H1 (cell line): ENCODE measurements at regions not wholly inside any gene's neighbourhood (a gene's known extent, or its start where the extent isn't known, plus 50 kb on each side); places are given as distances from the start of the nearest gene placed in this dataset.

Experiments
- CTCF ChIA-PET: fragments of 300-600 bp; sonication (Branson Sonifier 250); formaldehyde crosslinking; loops from one replicate; lab custom pipeline; 2021; ENCODE audit not compliant: partially characterized antibody; lab: Charles Lee
- POLR2A ChIA-PET: fragments of 300-600 bp; sonication (Branson Sonifier 250); formaldehyde crosslinking; loops from one replicate; lab custom pipeline; 2021; ENCODE audit warnings: inconsistent platforms; ENCODE audit not compliant: partially characterized antibody; lab: Charles Lee
- DNase-seq, 2 experiments: peaks; one replicate each; pipeline versions ENCODE4 v3.0.0 to v3.0.0-alpha.2; 2010 to 2022; ENCODE audit warnings: low spot score in 2 of 2, low read depth in 1 of 2, mixed read lengths in 1 of 2
- FAIRE-seq: peaks from 2 replicates; lab custom pipeline; 2011; peaks lifted over from hg19 to GRCh38; lab: Jason Lieb, UNC
- H2AFZ ChIP-seq: 2 replicates; pipeline ENCODE4 v1.8.1; 2012; ENCODE audit warnings: low read length, inconsistent platforms
- H2AK5ac ChIP-seq: 2 replicates; pipeline ENCODE4 v1.6.1; 2013; ENCODE audit warnings: low read depth, low read length
- H2BK120ac ChIP-seq: replicated peaks from 2 replicates; pipeline ENCODE3; 2013; ENCODE audit warnings: low read depth, low read length, inconsistent platforms
- H2BK12ac ChIP-seq: 2 replicates; pipeline ENCODE4 v1.6.1; 2013; ENCODE audit warnings: low read depth, low read length
- H2BK15ac ChIP-seq: 2 replicates; pipeline ENCODE4 v1.6.1; 2013; ENCODE audit warnings: low read length
- H2BK20ac ChIP-seq: 2 replicates; pipeline ENCODE4 v1.6.1; 2013; ENCODE audit warnings: low read length
- H2BK5ac ChIP-seq: 2 replicates; pipeline ENCODE4 v1.6.1; 2013; ENCODE audit warnings: low read depth, low read length
- H3K14ac ChIP-seq: 2 replicates; pipeline ENCODE4 v1.6.1; 2013; ENCODE audit warnings: inconsistent platforms; ENCODE audit not compliant: insufficient read length
- H3K18ac ChIP-seq: 2 replicates; pipeline ENCODE4 v1.6.1; 2013; ENCODE audit warnings: low read length; ENCODE audit errors: extremely low read depth
- H3K23ac ChIP-seq: 2 replicates; pipeline ENCODE4 v1.6.1; 2013; ENCODE audit warnings: inconsistent platforms; ENCODE audit not compliant: insufficient read length
- H3K23me2 ChIP-seq: 2 replicates; pipeline ENCODE4 v1.6.1; 2013; ENCODE audit warnings: low read depth, low read length
- H3K27ac ChIP-seq: 2 replicates; pipeline ENCODE4 v1.6.1; 2011; ENCODE audit warnings: low read depth, low read length, inconsistent platforms
- H3K27me3 ChIP-seq, 4 experiments: replicated peaks in 1 of 4; 1 replicate in 1 of 4; 2 replicates in 3 of 4; pipeline versions ENCODE4 v1.6.1 to v1.8.1; 2011 to 2013; ENCODE audit warnings: low read length in 3 of 4, mild to moderate bottlenecking in 3 of 4, inconsistent platforms in 2 of 4, mixed read lengths in 2 of 4, moderate library complexity in 1 of 4; ENCODE audit not compliant: control insufficient read depth in 3 of 4, insufficient read depth in 3 of 4; ENCODE audit errors: extremely low read depth in 1 of 4
- H3K36me3 ChIP-seq, 4 experiments: 2 replicates each; pipeline versions ENCODE4 v1.6.1 to v1.8.1; 2011 to 2013; ENCODE audit warnings: mild to moderate bottlenecking in 4 of 4, low read length in 3 of 4, moderate library complexity in 2 of 4, control low read depth in 1 of 4, inconsistent platforms in 1 of 4; ENCODE audit not compliant: insufficient read depth in 4 of 4, control insufficient read depth in 2 of 4
- H3K4ac ChIP-seq: replicated peaks from 2 replicates; pipeline ENCODE3; 2013; ENCODE audit warnings: low read length, low read depth, mixed read lengths, inconsistent platforms; ENCODE audit not compliant: insufficient read length
- H3K4me1 ChIP-seq, 4 experiments: replicated peaks in 1 of 4; 1 replicate in 1 of 4; 2 replicates in 3 of 4; pipeline versions ENCODE4 v1.6.1 to v1.8.1; 2011 to 2013; ENCODE audit warnings: low read length in 3 of 4, inconsistent platforms in 2 of 4, mixed read lengths in 1 of 4; ENCODE audit not compliant: insufficient read depth in 4 of 4, control insufficient read depth in 3 of 4
- H3K4me2 ChIP-seq, 2 experiments: 2 replicates each; pipeline versions ENCODE4 v1.6.1 to v1.8.1; 2011 to 2013; ENCODE audit warnings: low read depth in 2 of 2, low read length in 2 of 2, control low read depth in 1 of 2, inconsistent platforms in 1 of 2, mild to moderate bottlenecking in 1 of 2; ENCODE audit not compliant: insufficient read depth in 1 of 2
- H3K4me3 ChIP-seq, 4 experiments: fragments of 200-600, 300-600 bp in 1 of 4; sonication (generic), shearing (Covaris generic), sonication (Bioruptor Twin) in 1 of 4; 2 replicates each; pipeline versions ENCODE4 v1.5.1 to v1.8.1; 2011 to 2016; ENCODE audit warnings: low read length in 4 of 4, low read depth in 3 of 4, control low read depth in 2 of 4, inconsistent platforms in 2 of 4, mild to moderate bottlenecking in 2 of 4, mixed read lengths in 1 of 4, moderate library complexity in 1 of 4; ENCODE audit not compliant: insufficient read depth in 2 of 4; ENCODE audit errors: extremely low read depth in 1 of 4
- H3K56ac ChIP-seq: replicated peaks from 2 replicates; pipeline ENCODE3; 2013; ENCODE audit warnings: low read depth, mild to moderate bottlenecking, mixed read lengths, low read length, inconsistent platforms; ENCODE audit not compliant: insufficient read length
- H3K79me1 ChIP-seq: 2 replicates; pipeline ENCODE4 v1.6.1; 2013; ENCODE audit warnings: low read depth, low read length, control low read depth
- H3K79me2 ChIP-seq, 2 experiments: 2 replicates each; pipeline versions ENCODE4 v1.6.1 to v1.8.1; 2012 to 2013; ENCODE audit warnings: low read length in 2 of 2, mild to moderate bottlenecking in 2 of 2, inconsistent platforms in 1 of 2; ENCODE audit not compliant: insufficient read depth in 2 of 2, control insufficient read depth in 1 of 2
- H3K9ac ChIP-seq, 4 experiments: replicated peaks in 1 of 4; 1 replicate in 1 of 4; 2 replicates in 3 of 4; pipeline versions ENCODE4 v1.6.1 to v1.8.1; 2011 to 2013; ENCODE audit warnings: low read depth in 3 of 4, low read length in 3 of 4, control low read depth in 2 of 4, mild to moderate bottlenecking in 2 of 4, moderate library complexity in 2 of 4, inconsistent platforms in 1 of 4; ENCODE audit errors: extremely low read depth in 1 of 4
- H3K9me3 ChIP-seq, 2 experiments: 2 replicates each; pipeline versions ENCODE4 v1.6.1 to v1.8.1; 2012 to 2013; ENCODE audit warnings: mild to moderate bottlenecking in 2 of 2, moderate library complexity in 2 of 2, control low read depth in 1 of 2, inconsistent platforms in 1 of 2, low read depth in 1 of 2, low read length in 1 of 2, mixed read lengths in 1 of 2; ENCODE audit not compliant: insufficient read depth in 2 of 2
- H4K20me1 ChIP-seq, 2 experiments: replicated peaks in 1 of 2; 2 replicates each; pipeline versions ENCODE3 to v1.8.1; 2011 to 2013; ENCODE audit warnings: inconsistent platforms in 2 of 2, low read length in 2 of 2, mild to moderate bottlenecking in 1 of 2; ENCODE audit not compliant: insufficient read depth in 2 of 2, control insufficient read depth in 1 of 2
- H4K5ac ChIP-seq: 2 replicates; pipeline ENCODE4 v1.6.1; 2013; ENCODE audit warnings: low read length, low read depth, mixed read lengths, inconsistent platforms; ENCODE audit not compliant: insufficient read length
- H4K8ac ChIP-seq: 2 replicates; pipeline ENCODE4 v1.8.0; 2013; ENCODE audit warnings: mild to moderate bottlenecking, moderate library complexity, low read length, inconsistent platforms; ENCODE audit not compliant: insufficient read depth; ENCODE audit errors: extremely low read depth
- H4K91ac ChIP-seq: replicated peaks from 2 replicates; pipeline ENCODE3; 2013; ENCODE audit warnings: low read length, mixed read lengths, inconsistent platforms; ENCODE audit not compliant: insufficient read length
- BCL11A ChIP-seq, 2 experiments: IDR thresholded peaks; one replicate each; pipeline ENCODE4 v1.6.1; 2011; ENCODE audit warnings: low read depth in 2 of 2, low read length in 2 of 2, mild to moderate bottlenecking in 2 of 2
- CBX5 ChIP-seq: fragments of 300-800, 300-1000 bp; sonication (generic); IDR thresholded peaks from 2 replicates; pipeline ENCODE4 v1.7.1; 2016; ENCODE audit warnings: antibody characterized with exemption, low read length, low read depth
- CREB1 ChIP-seq: IDR thresholded peaks from 2 replicates; pipeline ENCODE4 v1.6.1; 2012; ENCODE audit warnings: inconsistent platforms
- GTF2F1 ChIP-seq: IDR thresholded peaks from 2 replicates; pipeline ENCODE4 v1.6.1; 2012; ENCODE audit warnings: low read depth, low read length, improper control_type of control experiment, borderline replicate concordance
- HDAC2 ChIP-seq, 2 experiments: fragments of 300-600 bp in 1 of 2; sonication (generic) in 1 of 2; IDR thresholded peaks; 2 replicates each; pipeline ENCODE4 v1.6.1; 2011 to 2012; ENCODE audit warnings: low read depth in 2 of 2, low read length in 2 of 2, mild to moderate bottlenecking in 2 of 2, moderate library complexity in 2 of 2, borderline replicate concordance in 1 of 2, inconsistent platforms in 1 of 2
- KDM5A ChIP-seq: fragments of 200-600 bp; IDR thresholded peaks from 2 replicates; pipeline ENCODE4 v1.7.1; 2012; ENCODE audit warnings: mild to moderate bottlenecking, low read length, inconsistent platforms, mixed read lengths
- POLR2A ChIP-seq, 2 experiments: IDR thresholded peaks; 1 replicate in 1 of 2; 2 replicates in 1 of 2; pipeline ENCODE4 v1.6.1; 2011; ENCODE audit warnings: low read depth in 2 of 2, low read length in 2 of 2, mild to moderate bottlenecking in 2 of 2; ENCODE audit errors: control extremely low read depth in 1 of 2
- RXRA ChIP-seq: IDR thresholded peaks from 2 replicates; pipeline ENCODE4 v1.6.1; 2011; ENCODE audit warnings: low read depth, mild to moderate bottlenecking, low read length, moderate library complexity; ENCODE audit not compliant: insufficient read depth
- SIX5 ChIP-seq: IDR thresholded peaks from 2 replicates; pipeline ENCODE4 v1.6.1; 2011; ENCODE audit warnings: mild to moderate bottlenecking, low read depth, low read length
- SP1 ChIP-seq: IDR thresholded peaks from 2 replicates; pipeline ENCODE4 v1.6.1; 2011; ENCODE audit warnings: low read depth, low read length
- TAF1 ChIP-seq: IDR thresholded peaks from 2 replicates; pipeline ENCODE4 v1.6.1; 2011; ENCODE audit warnings: mild to moderate bottlenecking, low read depth, low read length
- ZNF274 ChIP-seq: IDR thresholded peaks from 2 replicates; pipeline ENCODE4 v1.7.0; 2012; ENCODE audit warnings: low read length, borderline replicate concordance; ENCODE audit errors: extremely low read depth
- WGBS, 2 experiments: shearing (Covaris generic) in 1 of 2; methylation state at CpG; one replicate each; pipeline versions ENCODE4 v1.1.6 to v1.1.7; 2013 to 2015; ENCODE audit warnings: low lambda C conversion rate in 2 of 2, mixed read lengths in 2 of 2, inconsistent platforms in 1 of 2, low coverage in 1 of 2, missing lambda C conversion rate in 1 of 2; ENCODE audit not compliant: insufficient replicate concordance in 2 of 2, insufficient coverage in 1 of 2, insufficient read length in 1 of 2; ENCODE audit errors: extremely low coverage in 1 of 2, missing lambda C conversion rate in 1 of 2; 5-methylcytosine and 5-hydroxymethylcytosine counted together
- TF ChIP-seq, protein P1 (sequence below), 3 experiments: IDR thresholded peaks; 1 replicate in 2 of 3; 2 replicates in 1 of 3; pipeline versions ENCODE4 v1.5.1 to v1.6.1; 2011; ENCODE audit warnings: low read length in 3 of 3, mild to moderate bottlenecking in 3 of 3, inconsistent platforms in 2 of 3, low read depth in 1 of 3, moderate library complexity in 1 of 3; ENCODE audit not compliant: insufficient read depth in 1 of 3; ENCODE audit errors: control extremely low read depth in 1 of 3

DNA sequence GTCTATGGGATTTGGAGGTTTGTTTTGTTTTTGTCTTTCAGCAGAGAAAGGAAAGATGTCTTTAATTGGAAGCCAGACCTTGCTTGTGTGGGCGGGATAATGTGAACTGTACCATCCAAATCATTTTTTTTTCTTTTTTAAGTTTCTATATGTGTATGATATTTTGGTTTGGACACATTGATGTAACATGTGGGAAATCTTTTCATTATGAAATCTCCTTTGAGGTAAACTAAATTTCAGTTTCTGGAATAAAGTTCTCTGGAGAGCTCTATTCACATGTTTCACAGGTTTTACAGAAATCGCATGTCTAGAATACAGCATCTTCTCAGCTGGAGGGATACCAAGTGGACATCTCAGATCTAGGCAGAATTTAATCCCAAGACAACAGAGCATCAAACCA, 451.5 kb upstream of the MDFIC2 start:
- Histone ChIP-seq H2BK20ac (no peak overlapping the region), H3K18ac (no peak overlapping the region), H3K23ac (no peak overlapping the region), H3K4me1 (no peaks in the 10 kb centered on the region), H2AFZ (no peak overlapping the region), H3K4me2 (no peak overlapping the region), H3K4ac (no peak overlapping the region), H3K23me2 (no peaks in the 10 kb centered on the region), H4K20me1 (no peaks in the 10 kb centered on the region), H3K36me3 (no peaks in the 10 kb centered on the region), H3K9ac (no peak overlapping the region), H3K4me3 (no peak overlapping the region), H4K5ac (no peak overlapping the region), H3K79me1 (no peaks in the 10 kb centered on the region), H3K27me3 (0 out of 7 replicates have a peak, but pooled peaks cover 0 to 1% (median 0%) of the 10 kb centered on the region in 4 experiments), H2BK15ac (no peak overlapping the region), H3K56ac (no peak overlapping the region), H2AK5ac (no peak overlapping the region), H3K14ac (no peak overlapping the region), H3K79me2 (no peaks in the 10 kb centered on the region), H3K9me3 (no peaks in the 10 kb centered on the region), H2BK12ac (no peak overlapping the region), H2BK5ac (no peak overlapping the region), H4K91ac (no peak overlapping the region), H2BK120ac (no peak overlapping the region), H4K8ac (no peak overlapping the region), H3K27ac (no peak overlapping the region)
- WGBS, 2 experiments, result 94% methylated on average over 2 of the region's 2 CpGs; no CpG with 5 or more reads in 1 of the 2 experiments
- CTCF ChIA-PET, result interaction anchor here (1.9 kb wide), 1 partner anchor 10 kb away, joined by 6 read pairs; no protein-coding TSS in a partner anchor
- POLR2A ChIA-PET, result no interaction called here
- FAIRE-seq (no peak), DNase-seq (no peak)
- no peak for TF ChIP-seq CBX5
- no peak for TF ChIP-seq HDAC2 (IDR thresholded peaks at IDR 0.05; ENCODE audit: borderline replicate concordance in 1 of 2, low read depth in 2 of 2, low read length in 2 of 2)
- no peak for TF ChIP-seq TAF1
- TF ChIP-seq RXRA, result no peak
- TF ChIP-seq CREB1, result no peak
- TF ChIP-seq ZNF274, result no peak
- no peak for TF ChIP-seq SP1
- no peak for TF ChIP-seq POLR2A (IDR thresholded peaks at IDR 0.05; ENCODE audit: control extremely low read depth in 1 of 2, low read depth in 2 of 2, low read length in 2 of 2)
- TF ChIP-seq GTF2F1, result no peak
- TF ChIP-seq BCL11A (IDR thresholded peaks at IDR 0.05; ENCODE audit: low read depth in 2 of 2, low read length in 2 of 2), result no peak
- TF ChIP-seq, protein P1, sequence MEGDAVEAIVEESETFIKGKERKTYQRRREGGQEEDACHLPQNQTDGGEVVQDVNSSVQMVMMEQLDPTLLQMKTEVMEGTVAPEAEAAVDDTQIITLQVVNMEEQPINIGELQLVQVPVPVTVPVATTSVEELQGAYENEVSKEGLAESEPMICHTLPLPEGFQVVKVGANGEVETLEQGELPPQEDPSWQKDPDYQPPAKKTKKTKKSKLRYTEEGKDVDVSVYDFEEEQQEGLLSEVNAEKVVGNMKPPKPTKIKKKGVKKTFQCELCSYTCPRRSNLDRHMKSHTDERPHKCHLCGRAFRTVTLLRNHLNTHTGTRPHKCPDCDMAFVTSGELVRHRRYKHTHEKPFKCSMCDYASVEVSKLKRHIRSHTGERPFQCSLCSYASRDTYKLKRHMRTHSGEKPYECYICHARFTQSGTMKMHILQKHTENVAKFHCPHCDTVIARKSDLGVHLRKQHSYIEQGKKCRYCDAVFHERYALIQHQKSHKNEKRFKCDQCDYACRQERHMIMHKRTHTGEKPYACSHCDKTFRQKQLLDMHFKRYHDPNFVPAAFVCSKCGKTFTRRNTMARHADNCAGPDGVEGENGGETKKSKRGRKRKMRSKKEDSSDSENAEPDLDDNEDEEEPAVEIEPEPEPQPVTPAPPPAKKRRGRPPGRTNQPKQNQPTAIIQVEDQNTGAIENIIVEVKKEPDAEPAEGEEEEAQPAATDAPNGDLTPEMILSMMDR (IDR thresholded peaks at IDR 0.05; ENCODE audit: control extremely low read depth in 1 of 3, insufficient read depth in 1 of 3, low read depth in 1 of 3, low read length in 3 of 3), result no peak
- no peak for TF ChIP-seq KDM5A
- TF ChIP-seq SIX5, result no peak
